CD4-positive, alpha-beta T cell (primary cell): ENCODE measurements at regions not wholly inside any gene's neighbourhood (a gene's known extent, or its start where the extent isn't known, plus 50 kb on each side); places are given as distances from the start of the nearest gene placed in this dataset.

Source experiments
- ATAC-seq: fragments of 200-7000 bp; cut with Tn5 transposase; one replicate; pipeline ENCODE4 v1.10.0; 2022; ENCODE audit warnings: mild to moderate bottlenecking; ENCODE audit not compliant: poor library complexity
- CTCF ChIA-PET: fragments of 350-600 bp; sonication (Branson Sonifier 250); formaldehyde crosslinking; loops from one replicate; lab custom pipeline; 2021; ENCODE audit warnings: antibody characterized with exemption, inconsistent platforms; lab: Charles Lee
- POLR2A ChIA-PET: fragments of 350-600 bp; sonication (Branson Sonifier 250); formaldehyde crosslinking; loops from one replicate; lab custom pipeline; 2021; ENCODE audit warnings: antibody characterized with exemption, inconsistent platforms; lab: Charles Lee
- DNase-seq, 14 experiments: peaks; one replicate each; pipeline ENCODE4 v3.0.0-alpha.2; 2013 to 2020; ENCODE audit warnings: mixed read lengths in 2 of 14
- H3K27ac ChIP-seq, 2 donors: one replicate each; pipeline versions ENCODE4 v1.5.1 to v1.7.0; 2013; ENCODE audit warnings: low read length in 2 of 2, low read depth in 1 of 2, mild to moderate bottlenecking in 1 of 2
- H3K27me3 ChIP-seq, 2 experiments: 1 replicate in 1 of 2; 2 replicates in 1 of 2; pipeline versions ENCODE4 v1.6.1 to v1.7.0; 2013; ENCODE audit warnings: low read length in 2 of 2, control low read depth in 1 of 2, mild to moderate bottlenecking in 1 of 2, moderate library complexity in 1 of 2; ENCODE audit not compliant: insufficient read depth in 2 of 2, control insufficient read depth in 1 of 2
- H3K36me3 ChIP-seq: one replicate; pipeline ENCODE4 v1.6.1; 2013; ENCODE audit warnings: low read length, control low read depth; ENCODE audit not compliant: insufficient read depth
- H3K4me1 ChIP-seq: one replicate; pipeline ENCODE4 v1.6.1; 2013; ENCODE audit warnings: low read length, control low read depth; ENCODE audit not compliant: insufficient read depth
- H3K4me3 ChIP-seq: one replicate; pipeline ENCODE4 v1.5.1; 2013; ENCODE audit warnings: mild to moderate bottlenecking, low read length, moderate library complexity
- H3K9me3 ChIP-seq, 2 experiments: 1 replicate in 1 of 2; 2 replicates in 1 of 2; pipeline versions ENCODE4 v1.6.1 to v1.7.0; 2013; ENCODE audit warnings: low read length in 2 of 2, mild to moderate bottlenecking in 2 of 2, control low read depth in 1 of 2, moderate library complexity in 1 of 2; ENCODE audit not compliant: control insufficient read depth in 1 of 2, insufficient read depth in 1 of 2
- H3K27ac Mint-ChIP-seq: one replicate; pipeline ENCODE4 v1.8.0; 2020; ENCODE audit warnings: mixed read lengths
- H3K27me3 Mint-ChIP-seq: one replicate; pipeline ENCODE4 v1.8.0; 2021; ENCODE audit warnings: mixed read lengths
- H3K36me3 Mint-ChIP-seq: one replicate; pipeline ENCODE4 v1.8.0; 2021; ENCODE audit warnings: low read depth, mixed read lengths
- H3K4me1 Mint-ChIP-seq: one replicate; pipeline ENCODE4 v1.8.0; 2021; ENCODE audit warnings: low read depth, mixed read lengths
- H3K4me3 Mint-ChIP-seq: one replicate; pipeline ENCODE4 v1.8.0; 2020; ENCODE audit warnings: mild to moderate bottlenecking, mixed read lengths
- H3K9me3 Mint-ChIP-seq: one replicate; pipeline ENCODE4 v1.8.0; 2020; ENCODE audit warnings: mixed read lengths
- intact Hi-C, 2 experiments: fragments of 100-400 bp; cut with DNase I in 1 of 2; cut with micrococcal nuclease in 1 of 2; formaldehyde crosslinking; loops; one replicate each; pipeline versions ENCODE4 v1.15.1 to v1.9.0; 2023 to 2025; cut with DNase I, micrococcal nuclease
- TF ChIP-seq, protein P1 (sequence below): fragments of 200-600 bp; IDR thresholded peaks from one replicate; pipeline ENCODE4 v1.8.0; 2022; ENCODE audit warnings: antibody characterized with exemption, mild to moderate bottlenecking

DNA sequence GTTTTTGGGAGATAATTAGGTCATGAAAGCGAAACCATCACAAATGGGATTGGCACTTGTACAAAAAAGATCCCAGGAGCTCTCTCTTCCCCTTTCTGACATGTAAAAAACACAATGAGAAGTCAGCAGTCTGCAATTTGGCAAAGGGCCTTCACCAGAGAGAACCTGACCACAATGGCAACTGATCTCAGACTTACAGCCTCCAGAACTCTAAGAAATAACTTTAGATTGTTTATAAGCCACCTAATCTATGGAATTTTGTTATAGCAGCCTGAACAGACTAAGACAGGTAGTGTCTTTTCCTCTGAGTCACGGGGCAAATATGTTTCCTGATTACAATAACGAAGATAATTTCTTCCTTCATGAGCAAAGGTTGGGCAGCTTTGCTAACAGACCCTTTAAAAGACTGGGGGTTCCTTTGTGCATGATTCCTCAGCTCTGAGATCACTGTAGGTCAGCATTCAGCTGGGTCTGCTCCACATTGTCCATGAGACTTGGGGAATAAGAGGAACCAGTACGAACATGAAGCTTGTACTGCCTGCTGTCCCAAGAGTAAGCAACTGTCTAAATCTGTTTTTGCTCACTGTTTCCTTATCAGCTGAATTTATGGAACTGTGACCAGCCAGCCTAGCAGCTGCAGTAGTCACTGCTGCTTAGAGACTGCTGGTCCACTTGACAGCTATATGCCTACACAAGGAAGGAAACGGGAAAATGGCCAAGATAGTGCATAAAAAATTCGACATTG, 191.6 kb downstream of the ANAPC10 start:
- Mint-ChIP-seq H3K4me3 (no peak overlapping the region), H3K4me1 (no peaks in the 10 kb centered on the region), H3K9me3 (no peaks in the 10 kb centered on the region), H3K27ac (no peak overlapping the region), H3K36me3 (no peaks in the 10 kb centered on the region), H3K27me3 (no peaks in the 10 kb centered on the region)
- ChIA-PET POLR2A (no interaction called here), CTCF (no interaction called here)
- Histone ChIP-seq H3K4me3 (no peak overlapping the region), H3K4me1 (no peaks in the 10 kb centered on the region), H3K9me3 (peaks cover 0 to 2% of the 10 kb centered on the region in 2 experiments), H3K27me3 (no peaks in the 10 kb centered on the region), H3K36me3 (no peaks in the 10 kb centered on the region), H3K27ac (no peak overlapping the region)
- intact Hi-C loops, result no loop called here
- DNase-seq (no peak), ATAC-seq (no peak)
- TF ChIP-seq, protein P1, sequence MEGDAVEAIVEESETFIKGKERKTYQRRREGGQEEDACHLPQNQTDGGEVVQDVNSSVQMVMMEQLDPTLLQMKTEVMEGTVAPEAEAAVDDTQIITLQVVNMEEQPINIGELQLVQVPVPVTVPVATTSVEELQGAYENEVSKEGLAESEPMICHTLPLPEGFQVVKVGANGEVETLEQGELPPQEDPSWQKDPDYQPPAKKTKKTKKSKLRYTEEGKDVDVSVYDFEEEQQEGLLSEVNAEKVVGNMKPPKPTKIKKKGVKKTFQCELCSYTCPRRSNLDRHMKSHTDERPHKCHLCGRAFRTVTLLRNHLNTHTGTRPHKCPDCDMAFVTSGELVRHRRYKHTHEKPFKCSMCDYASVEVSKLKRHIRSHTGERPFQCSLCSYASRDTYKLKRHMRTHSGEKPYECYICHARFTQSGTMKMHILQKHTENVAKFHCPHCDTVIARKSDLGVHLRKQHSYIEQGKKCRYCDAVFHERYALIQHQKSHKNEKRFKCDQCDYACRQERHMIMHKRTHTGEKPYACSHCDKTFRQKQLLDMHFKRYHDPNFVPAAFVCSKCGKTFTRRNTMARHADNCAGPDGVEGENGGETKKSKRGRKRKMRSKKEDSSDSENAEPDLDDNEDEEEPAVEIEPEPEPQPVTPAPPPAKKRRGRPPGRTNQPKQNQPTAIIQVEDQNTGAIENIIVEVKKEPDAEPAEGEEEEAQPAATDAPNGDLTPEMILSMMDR, result no peak

DNA sequence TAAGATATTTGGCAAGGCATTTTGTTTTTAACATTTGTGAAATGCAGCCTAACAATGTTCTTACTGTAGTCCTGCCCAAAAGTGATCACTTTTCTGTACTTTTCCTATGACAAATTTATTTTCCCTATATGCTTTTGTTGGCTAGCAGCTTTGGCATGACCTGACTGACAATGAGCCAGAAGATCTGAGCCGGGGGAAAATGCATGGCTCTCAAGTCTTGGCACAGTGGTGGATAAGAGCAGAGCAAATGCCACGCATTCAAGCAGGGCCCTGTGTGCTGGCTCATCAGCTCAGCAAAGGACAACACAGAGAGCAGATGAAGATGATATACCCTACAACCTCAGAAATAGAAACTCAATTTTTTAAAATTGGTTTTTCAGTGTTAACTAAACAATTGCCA, 187.3 kb downstream of the ANAPC10 start:
- Mint-ChIP-seq H3K36me3 (no peaks in the 10 kb centered on the region), H3K27ac (no peak overlapping the region)
- POLR2A ChIA-PET, result no interaction called here

More for the DNA sequence above, 187.3 kb downstream of the ANAPC10 start:
- no peaks in the 10 kb centered on the region for H3K36me3 ChIP-seq
- H3K27me3 Mint-ChIP-seq, result no peaks in the 10 kb centered on the region
- intact Hi-C loops, result no loop called here
- CTCF ChIA-PET, result no interaction called here
- no peak for DNase-seq
- no peaks in the 10 kb centered on the region for H3K4me1 ChIP-seq
- no peak overlapping the region for H3K4me3 Mint-ChIP-seq
- no peak overlapping the region for H3K4me3 ChIP-seq
- no peaks in the 10 kb centered on the region for H3K27me3 ChIP-seq
- no peak overlapping the region for H3K27ac ChIP-seq
- ATAC-seq, result no peak
- H3K4me1 Mint-ChIP-seq, result no peaks in the 10 kb centered on the region
- H3K9me3 Mint-ChIP-seq, result no peaks in the 10 kb centered on the region
- H3K9me3 ChIP-seq, result peaks cover 0 to 6% of the 10 kb centered on the region in 2 experiments
- TF ChIP-seq, protein P1, result no peak
